NCI-H1048 (cell line): ENCODE measurements at regions not wholly inside any gene's neighbourhood (a gene's known extent, or its start where the extent isn't known, plus 50 kb on each side); places are given as distances from the start of the nearest gene placed in this dataset.

Source experiments
- DNase-seq: peaks from one replicate; lab custom pipeline; 2025; lab: John Stamatoyannopoulos, UW

GRCh38 chr12:46451276-46452021, 78.9 kb upstream of the SLC38A2 start:
- no peak for DNase-seq

GRCh38 chr12:46450279-46450748, 77.7 kb upstream of the SLC38A2 start:
- no peak for DNase-seq

GRCh38 chr12:46449856-46450255, 77.3 kb upstream of the SLC38A2 start:
- no peak for DNase-seq

- DNase-seq = no peak
Measured at GRCh38 chr12:46449316-46449715, 76.7 kb upstream of the SLC38A2 start.

GRCh38 chr12:46446645-46447044, 74.1 kb upstream of the SLC38A2 start:
- DNase-seq = no peak

- DNase-seq = no peak
Measured at GRCh38 chr12:46445551-46446235, 73.1 kb upstream of the SLC38A2 start.

- no peak for DNase-seq
Measured at GRCh38 chr12:46445093-46445492, 72.5 kb upstream of the SLC38A2 start.

GRCh38 chr12:46443594-46444263, 71.2 kb upstream of the SLC38A2 start:
- no peak for DNase-seq

GRCh38 chr12:46442738-46443137, 70.2 kb upstream of the SLC38A2 start:
- no peak for DNase-seq

GRCh38 chr12:46442239-46442638, 69.7 kb upstream of the SLC38A2 start:
- DNase-seq = no peak

- no peak for DNase-seq
Measured at GRCh38 chr12:46439793-46440511, 67.4 kb upstream of the SLC38A2 start.

GRCh38 chr12:46438719-46439319, 66.2 kb upstream of the SLC38A2 start:
- DNase-seq = no peak

GRCh38 chr12:46438256-46438655, 65.7 kb upstream of the SLC38A2 start:
- DNase-seq = no peak

- DNase-seq = no peak
Measured at GRCh38 chr12:46437469-46437868, 64.9 kb upstream of the SLC38A2 start.

GRCh38 chr12:46436747-46437146, 64.2 kb upstream of the SLC38A2 start:
- DNase-seq = no peak

GRCh38 chr12:46435625-46436024, 63.1 kb upstream of the SLC38A2 start:
- DNase-seq = no peak

- DNase-seq = no peak
Measured at GRCh38 chr12:46435029-46435428, 62.5 kb upstream of the SLC38A2 start.

- no peak for DNase-seq
Measured at GRCh38 chr12:46433829-46434228, 61.3 kb upstream of the SLC38A2 start.

- no peak for DNase-seq
Measured at GRCh38 chr12:46432325-46432724, 59.8 kb upstream of the SLC38A2 start.

- DNase-seq = no peak
Measured at GRCh38 chr12:46430340-46430948, 57.9 kb upstream of the SLC38A2 start.
